ENCODE measurements at regions not wholly inside any gene's neighbourhood (a gene's known extent, or its start where the extent isn't known, plus 50 kb on each side); places are given as distances from the start of the nearest gene placed in this dataset.

DNA sequence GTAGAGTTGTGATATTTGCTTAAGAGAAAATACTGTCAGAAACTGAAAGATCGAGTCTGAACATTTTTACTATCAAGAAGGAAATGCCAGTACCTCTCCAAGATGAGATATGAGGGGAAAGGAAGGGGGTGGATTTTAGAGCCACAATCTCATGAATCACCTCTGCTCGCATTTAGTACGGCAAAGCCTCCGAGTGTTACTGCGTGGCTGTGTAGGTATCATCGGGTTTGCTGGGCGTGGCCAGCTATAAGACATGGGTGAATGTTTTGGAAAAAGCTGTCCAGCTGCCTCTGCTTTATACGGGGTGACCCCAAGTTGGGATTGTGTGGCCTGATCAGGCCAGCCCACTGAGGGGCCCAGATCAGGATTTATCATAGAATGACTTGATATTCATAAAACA is 826.4 kb downstream of the SOCS6 start:
- Histone ChIP-seq H3K9me3 (ENCODE audit: insufficient read depth, low read length) (no peaks in the 10 kb centered on the region), H3K27me3 (ENCODE audit: insufficient read depth, insufficient read length) (no peaks in the 10 kb centered on the region), H3K36me3 (ENCODE audit: insufficient read depth, insufficient read length, low read length) (no peaks in the 10 kb centered on the region), H3K4me3 (ENCODE audit: insufficient read length, low read depth) (no peak overlapping the region), H3K4me1 (ENCODE audit: insufficient read depth, insufficient read length) (no peaks in the 10 kb centered on the region), H3K9ac (ENCODE audit: insufficient read length, low read depth) (no peak overlapping the region)
- DNase-seq (ENCODE audit: low read depth, low spot score) = no peak
- TF ChIP-seq ZNF274 (IDR thresholded peaks at IDR 0.05; ENCODE audit: low read depth, low read length) (no peak), YY1 (IDR thresholded peaks at IDR 0.05; ENCODE audit: insufficient read depth, insufficient read length) (no peak), SUZ12 (IDR thresholded peaks at IDR 0.05; ENCODE audit: extremely low read depth, insufficient read depth, insufficient read length) (no peak)

DNA sequence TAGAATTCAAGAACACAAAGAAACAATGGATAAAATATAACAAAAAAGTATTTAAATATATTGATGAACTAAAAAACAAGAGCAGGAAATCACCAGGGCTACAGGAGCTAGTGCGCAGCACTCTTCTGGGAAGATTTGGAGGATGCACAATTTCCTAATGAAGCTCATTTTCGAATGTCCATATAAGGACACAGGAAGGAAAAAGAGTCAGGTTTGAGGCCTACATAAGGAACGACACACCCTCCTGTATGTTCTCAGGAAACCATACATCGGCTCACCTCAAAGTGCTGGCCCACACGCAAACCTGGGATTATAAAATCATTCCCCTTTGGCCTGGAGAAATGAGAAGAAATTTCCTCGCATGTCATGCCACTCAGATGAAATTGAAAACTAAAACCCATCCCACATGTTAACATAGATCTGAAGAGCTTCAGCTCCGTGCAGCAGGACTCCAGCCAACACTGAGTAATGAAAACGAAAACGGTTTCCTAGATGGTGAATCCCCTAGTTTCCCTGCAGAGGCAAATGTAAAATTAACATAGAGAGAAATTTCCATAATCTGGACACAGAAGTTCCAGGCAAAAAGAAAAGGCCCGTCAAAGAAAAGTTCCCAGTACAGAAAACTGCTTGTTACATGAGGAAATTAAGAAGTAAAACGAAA is 825.8 kb downstream of the SOCS6 start:
- Histone ChIP-seq H3K9ac (ENCODE audit: insufficient read length, low read depth) (no peak overlapping the region), H3K4me3 (ENCODE audit: insufficient read length, low read depth) (no peak overlapping the region), H3K36me3 (ENCODE audit: insufficient read depth, insufficient read length, low read length) (no peaks in the 10 kb centered on the region), H3K4me1 (ENCODE audit: insufficient read depth, insufficient read length) (no peaks in the 10 kb centered on the region), H3K27me3 (ENCODE audit: insufficient read depth, insufficient read length) (no peaks in the 10 kb centered on the region), H3K9me3 (ENCODE audit: insufficient read depth, low read length) (no peaks in the 10 kb centered on the region)
- DNase-seq (ENCODE audit: low read depth, low spot score) = no peak
- no peak for TF ChIP-seq YY1 (IDR thresholded peaks at IDR 0.05; ENCODE audit: insufficient read depth, insufficient read length)
- no peak for TF ChIP-seq ZNF274 (IDR thresholded peaks at IDR 0.05; ENCODE audit: low read depth, low read length)
- no peak for TF ChIP-seq SUZ12 (IDR thresholded peaks at IDR 0.05; ENCODE audit: extremely low read depth, insufficient read depth, insufficient read length)

DNA sequence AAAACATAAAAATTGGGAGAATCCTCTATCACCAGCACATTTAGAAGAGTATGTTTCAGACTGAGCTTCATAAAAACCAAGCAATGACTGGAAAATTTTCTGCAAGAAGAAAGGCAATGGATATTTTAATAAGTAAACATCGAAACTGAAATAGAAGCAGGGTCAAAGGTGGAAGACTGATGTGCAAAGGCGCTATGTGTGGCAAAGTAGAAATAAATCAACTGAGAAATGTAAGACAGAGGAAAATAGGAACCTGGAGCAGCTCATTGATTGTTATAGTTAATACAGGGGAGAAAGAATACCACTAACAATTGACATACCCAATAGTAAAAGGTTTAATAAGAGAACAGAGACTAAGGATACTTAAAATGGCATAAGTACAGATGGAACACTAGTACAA is 818.4 kb downstream of the SOCS6 start:
- H3K9me3 ChIP-seq (ENCODE audit: insufficient read depth, low read length) = no peaks in the 10 kb centered on the region
- no peak for TF ChIP-seq SUZ12 (IDR thresholded peaks at IDR 0.05; ENCODE audit: extremely low read depth, insufficient read depth, insufficient read length)
- no peak for TF ChIP-seq YY1 (IDR thresholded peaks at IDR 0.05; ENCODE audit: insufficient read depth, insufficient read length)
- no peak for TF ChIP-seq ZNF274 (IDR thresholded peaks at IDR 0.05; ENCODE audit: low read depth, low read length)
- no peaks in the 10 kb centered on the region for H3K36me3 ChIP-seq (ENCODE audit: insufficient read depth, insufficient read length, low read length)
- no peaks in the 10 kb centered on the region for H3K27me3 ChIP-seq (ENCODE audit: insufficient read depth, insufficient read length)
- no peaks in the 10 kb centered on the region for H3K4me1 ChIP-seq (ENCODE audit: insufficient read depth, insufficient read length)
- no peak overlapping the region for H3K9ac ChIP-seq (ENCODE audit: insufficient read length, low read depth)
- H3K4me3 ChIP-seq (ENCODE audit: insufficient read length, low read depth) = no peak overlapping the region
- no peak for DNase-seq (ENCODE audit: low read depth, low spot score)

DNA sequence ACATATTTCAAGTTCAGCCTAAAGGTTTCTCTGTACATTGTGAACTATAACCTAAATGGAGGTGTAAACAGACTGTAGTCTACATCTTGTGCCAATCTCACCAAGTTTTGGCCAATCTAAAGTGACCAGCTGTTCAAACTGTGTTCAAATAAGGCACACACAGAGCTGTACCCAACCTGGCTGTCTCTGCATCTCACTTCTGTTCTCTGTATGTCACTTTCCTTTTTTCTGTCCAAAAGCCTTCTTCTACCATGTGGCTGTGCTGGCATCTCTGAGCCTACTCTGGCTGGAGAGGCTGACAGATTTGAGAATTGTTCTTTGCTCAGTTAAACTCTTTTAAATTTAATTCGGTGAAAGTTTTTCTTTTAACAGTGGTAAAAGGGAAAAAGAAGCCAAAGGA is 817.9 kb downstream of the SOCS6 start:
- Histone ChIP-seq H3K36me3 (ENCODE audit: insufficient read depth, insufficient read length, low read length) (no peaks in the 10 kb centered on the region), H3K4me1 (ENCODE audit: insufficient read depth, insufficient read length) (no peaks in the 10 kb centered on the region), H3K9me3 (ENCODE audit: insufficient read depth, low read length) (no peaks in the 10 kb centered on the region), H3K4me3 (ENCODE audit: insufficient read length, low read depth) (no peak overlapping the region), H3K9ac (ENCODE audit: insufficient read length, low read depth) (no peak overlapping the region), H3K27me3 (ENCODE audit: insufficient read depth, insufficient read length) (no peaks in the 10 kb centered on the region)
- TF ChIP-seq ZNF274 (IDR thresholded peaks at IDR 0.05; ENCODE audit: low read depth, low read length) = no peak
- no peak for TF ChIP-seq SUZ12 (IDR thresholded peaks at IDR 0.05; ENCODE audit: extremely low read depth, insufficient read depth, insufficient read length)
- TF ChIP-seq YY1 (IDR thresholded peaks at IDR 0.05; ENCODE audit: insufficient read depth, insufficient read length) = no peak
- DNase-seq (ENCODE audit: low read depth, low spot score) = no peak

DNA sequence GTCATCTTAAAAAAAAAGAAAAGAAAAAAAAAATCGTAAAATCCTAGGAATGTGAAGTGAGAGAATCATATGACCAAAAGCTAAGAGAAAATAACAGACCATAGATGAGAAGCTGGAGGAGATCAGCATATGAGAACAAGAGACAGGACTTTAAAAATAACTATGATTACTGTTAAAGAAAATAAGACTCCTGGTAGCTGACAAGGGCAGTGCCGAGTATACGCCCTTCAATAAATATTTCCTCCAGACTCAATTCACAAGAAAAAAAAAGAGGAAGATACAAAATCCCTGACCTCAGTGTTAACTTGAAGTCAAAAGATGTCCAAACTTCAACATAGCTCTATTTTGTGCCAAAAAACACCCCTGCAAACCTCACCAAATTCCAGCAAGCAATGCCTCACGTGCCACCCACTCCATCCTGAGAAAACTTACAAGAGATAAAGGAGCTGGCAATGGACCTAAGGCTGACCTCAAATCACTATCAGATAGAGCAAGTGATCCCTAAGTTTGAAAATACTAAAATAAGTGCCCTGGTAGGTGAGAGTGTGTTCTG is 817.2 kb downstream of the SOCS6 start:
- Histone ChIP-seq H3K27me3 (ENCODE audit: insufficient read depth, insufficient read length) (no peaks in the 10 kb centered on the region), H3K4me1 (ENCODE audit: insufficient read depth, insufficient read length) (no peaks in the 10 kb centered on the region), H3K9me3 (ENCODE audit: insufficient read depth, low read length) (no peaks in the 10 kb centered on the region), H3K9ac (ENCODE audit: insufficient read length, low read depth) (no peak overlapping the region), H3K36me3 (ENCODE audit: insufficient read depth, insufficient read length, low read length) (no peaks in the 10 kb centered on the region), H3K4me3 (ENCODE audit: insufficient read length, low read depth) (no peak overlapping the region)
- no peak for TF ChIP-seq SUZ12 (IDR thresholded peaks at IDR 0.05; ENCODE audit: extremely low read depth, insufficient read depth, insufficient read length)
- TF ChIP-seq YY1 (IDR thresholded peaks at IDR 0.05; ENCODE audit: insufficient read depth, insufficient read length) = no peak
- no peak for TF ChIP-seq ZNF274 (IDR thresholded peaks at IDR 0.05; ENCODE audit: low read depth, low read length)
- no peak for DNase-seq (ENCODE audit: low read depth, low spot score)

DNA sequence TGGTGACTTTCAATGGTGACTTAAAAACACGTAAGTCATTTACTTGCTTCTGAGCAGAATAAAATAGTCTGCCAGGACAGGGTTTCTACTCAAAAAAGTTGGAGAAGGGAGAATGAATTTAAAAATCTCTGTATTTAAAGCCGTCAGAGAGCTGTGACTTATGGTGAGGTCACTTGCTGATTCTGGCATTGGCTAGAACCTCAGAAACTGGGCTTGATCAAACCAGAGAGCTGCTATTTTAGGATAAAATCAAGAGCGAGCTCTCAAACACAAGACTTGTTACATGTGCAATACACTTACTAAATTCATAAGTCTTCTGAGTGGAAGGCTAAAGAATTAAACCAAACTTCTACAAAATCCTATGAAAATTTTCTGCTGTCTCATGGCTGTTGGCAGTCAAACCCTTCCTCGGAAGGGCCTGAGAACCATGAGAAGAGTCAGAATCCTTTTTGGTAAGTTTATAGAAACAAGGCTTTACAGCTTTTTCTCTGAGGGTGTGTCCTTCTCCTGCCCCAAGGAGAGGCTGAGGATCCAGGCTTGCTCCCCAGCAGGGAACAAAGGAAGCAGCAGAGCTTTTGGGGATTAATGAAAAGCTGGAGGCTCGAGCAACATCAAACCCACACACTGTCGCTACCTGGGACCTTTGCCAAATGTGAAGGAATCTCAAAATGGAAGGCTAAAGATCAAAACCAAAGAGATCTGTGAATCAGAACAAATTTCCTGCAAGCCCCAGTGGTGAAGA is 816.4 kb downstream of the SOCS6 start:
- Histone ChIP-seq H3K9ac (ENCODE audit: insufficient read length, low read depth) (no peak overlapping the region), H3K9me3 (ENCODE audit: insufficient read depth, low read length) (no peaks in the 10 kb centered on the region), H3K4me3 (ENCODE audit: insufficient read length, low read depth) (no peak overlapping the region), H3K4me1 (ENCODE audit: insufficient read depth, insufficient read length) (no peaks in the 10 kb centered on the region), H3K36me3 (ENCODE audit: insufficient read depth, insufficient read length, low read length) (no peaks in the 10 kb centered on the region), H3K27me3 (ENCODE audit: insufficient read depth, insufficient read length) (no peaks in the 10 kb centered on the region)
- TF ChIP-seq SUZ12 (IDR thresholded peaks at IDR 0.05; ENCODE audit: extremely low read depth, insufficient read depth, insufficient read length) (no peak), YY1 (IDR thresholded peaks at IDR 0.05; ENCODE audit: insufficient read depth, insufficient read length) (no peak), ZNF274 (IDR thresholded peaks at IDR 0.05; ENCODE audit: low read depth, low read length) (no peak)
- DNase-seq (ENCODE audit: low read depth, low spot score) = no peak

DNA sequence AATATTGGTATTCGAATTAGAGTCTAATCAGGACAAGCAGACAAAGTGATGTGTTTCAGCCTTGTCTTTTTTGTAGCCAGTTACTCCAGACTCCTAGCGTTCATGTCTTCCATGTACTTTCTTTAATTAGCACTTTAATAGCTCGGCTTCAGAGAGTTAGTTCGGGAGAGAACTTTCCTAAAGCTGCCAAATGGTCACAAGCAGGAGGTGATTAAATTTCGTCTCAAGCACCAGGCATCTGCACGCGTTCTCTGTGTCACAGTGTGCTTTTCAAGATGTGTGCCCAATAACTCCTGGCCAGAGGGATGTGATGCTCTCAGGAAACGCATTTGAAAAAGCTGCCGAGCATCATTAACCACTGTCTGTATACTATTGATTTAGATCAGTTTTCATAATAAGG is 790.8 kb downstream of the SOCS6 start:
- Histone ChIP-seq H3K36me3 (ENCODE audit: insufficient read depth, insufficient read length, low read length) (no peaks in the 10 kb centered on the region), H3K9me3 (ENCODE audit: insufficient read depth, low read length) (no peaks in the 10 kb centered on the region), H3K4me3 (ENCODE audit: insufficient read length, low read depth) (no peak overlapping the region), H3K27me3 (ENCODE audit: insufficient read depth, insufficient read length) (no peaks in the 10 kb centered on the region), H3K9ac (ENCODE audit: insufficient read length, low read depth) (no peak overlapping the region), H3K4me1 (ENCODE audit: insufficient read depth, insufficient read length) (no peaks in the 10 kb centered on the region)
- no peak for DNase-seq (ENCODE audit: low read depth, low spot score)
- TF ChIP-seq ZNF274 (IDR thresholded peaks at IDR 0.05; ENCODE audit: low read depth, low read length) (no peak), YY1 (IDR thresholded peaks at IDR 0.05; ENCODE audit: insufficient read depth, insufficient read length) (no peak), SUZ12 (IDR thresholded peaks at IDR 0.05; ENCODE audit: extremely low read depth, insufficient read depth, insufficient read length) (no peak)
